Activated CD4-positive, alpha-beta T cell treated with anti-CD3 and anti-CD28 coated beads for 1 hour (primary cell): ENCODE measurements at regions not wholly inside any gene's neighbourhood (a gene's known extent, or its start where the extent isn't known, plus 50 kb on each side); places are given as distances from the start of the nearest gene placed in this dataset.

Experiments
- DNase-seq: peaks from one replicate; pipeline ENCODE4 v3.0.0-alpha.2; 2020

DNA sequence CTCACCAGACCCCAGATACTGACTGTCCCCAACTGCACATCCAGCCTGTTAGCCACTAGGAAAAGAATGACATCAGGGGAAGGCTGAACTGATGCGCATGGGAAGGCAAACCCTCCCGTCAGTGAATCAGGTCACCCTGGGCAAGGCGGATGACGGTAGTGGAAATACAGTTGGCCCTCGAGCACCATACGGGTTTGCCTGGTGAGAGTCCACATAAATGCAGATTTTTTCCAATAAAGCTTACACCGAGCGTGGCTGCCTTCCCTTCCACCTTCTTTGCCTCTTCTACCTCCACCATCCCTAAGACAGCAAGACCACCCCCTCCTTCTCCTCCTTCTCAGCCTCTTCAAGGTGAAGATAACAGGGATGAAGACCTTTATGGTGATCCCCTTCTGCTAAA lies 236.1 kb upstream of the TNRC6C start:
- DNase-seq: no peak

DNA sequence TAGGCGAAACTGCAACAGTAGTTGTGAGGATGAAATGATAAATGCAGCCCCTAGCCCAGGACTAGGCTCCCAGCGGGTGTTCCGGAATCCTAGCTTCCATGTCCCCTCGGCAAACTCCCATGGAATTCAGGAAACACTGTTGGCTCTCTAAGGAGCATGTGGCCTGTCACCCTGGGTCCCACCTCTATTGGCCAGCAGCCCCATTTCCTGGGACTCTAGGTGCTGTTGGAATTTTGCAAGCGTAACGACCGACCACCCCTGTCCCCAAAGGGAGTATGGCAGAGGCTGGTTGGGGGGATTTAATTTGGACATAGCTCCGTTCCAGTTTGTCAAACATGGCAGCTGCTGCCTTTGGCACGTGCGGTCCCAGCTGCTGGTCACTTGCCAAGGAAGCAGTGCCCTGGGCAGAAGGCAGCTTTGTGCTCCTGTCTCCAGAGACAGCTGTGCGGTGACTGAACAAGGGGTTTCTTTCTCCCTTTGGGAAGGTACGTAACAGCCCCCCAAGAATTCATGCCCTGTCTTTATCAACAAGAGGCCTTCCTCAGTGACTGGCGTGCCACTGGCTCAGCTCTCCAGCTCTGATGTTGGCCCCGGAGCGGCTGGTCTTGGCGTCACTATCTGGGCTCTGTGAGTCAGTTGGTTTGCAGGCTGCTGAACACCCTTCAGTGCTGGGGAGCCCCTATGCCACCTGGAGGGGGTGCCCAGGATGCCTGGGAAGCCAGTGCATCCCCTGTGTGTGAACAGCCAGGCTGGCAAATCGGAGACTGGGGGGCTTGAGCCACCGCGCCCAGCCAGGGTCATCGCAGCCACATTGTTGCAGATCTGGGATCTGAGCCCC lies 235.2 kb upstream of the TNRC6C start:
- no peak for DNase-seq

DNA sequence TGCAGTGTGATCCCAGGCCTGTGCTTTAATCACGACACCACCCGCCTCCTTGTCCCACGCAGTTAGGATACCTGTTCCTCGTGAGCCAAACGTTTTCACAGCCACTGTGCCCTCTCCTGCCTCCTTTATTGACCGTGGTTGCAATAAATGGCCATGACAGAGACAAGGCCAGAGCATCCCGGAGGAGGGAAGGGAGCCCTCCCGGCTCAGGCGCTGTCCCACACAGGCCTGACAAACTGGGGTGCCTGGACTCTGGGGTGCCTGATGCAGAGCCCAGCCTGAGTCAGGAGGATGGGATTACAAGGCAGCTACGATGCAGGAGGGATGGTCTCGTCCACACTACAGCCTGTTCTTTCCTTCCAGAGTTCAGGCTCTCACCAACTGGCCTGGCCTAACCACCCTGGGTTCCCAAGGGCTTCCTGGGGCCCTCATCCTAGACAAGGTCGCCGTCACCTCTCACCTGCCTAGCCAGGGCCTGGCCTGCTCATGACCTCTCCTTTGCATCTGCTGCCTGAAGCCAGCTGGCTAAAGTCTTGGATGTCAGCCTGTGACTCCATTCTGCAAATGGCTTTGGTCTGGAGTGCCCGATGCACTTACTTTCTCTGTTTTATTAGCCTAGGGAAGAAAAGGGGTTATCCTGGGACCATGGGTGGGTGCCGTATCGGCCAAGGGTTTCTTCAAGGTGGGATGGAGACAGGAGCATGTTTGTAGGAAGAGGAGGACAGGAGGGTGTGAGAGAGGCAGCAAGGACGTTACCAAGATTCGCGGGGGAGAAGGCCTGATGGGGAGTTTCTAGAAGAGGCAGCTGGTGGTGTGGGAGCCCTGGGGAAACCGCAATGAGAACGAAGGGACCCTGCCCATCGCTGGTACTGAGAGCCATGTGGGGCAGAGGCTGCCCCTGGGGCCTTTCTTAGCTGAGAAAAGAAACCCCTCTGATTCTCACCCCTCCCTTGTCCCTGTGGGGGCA lies 234.3 kb upstream of the TNRC6C start:
- no peak for DNase-seq

DNA sequence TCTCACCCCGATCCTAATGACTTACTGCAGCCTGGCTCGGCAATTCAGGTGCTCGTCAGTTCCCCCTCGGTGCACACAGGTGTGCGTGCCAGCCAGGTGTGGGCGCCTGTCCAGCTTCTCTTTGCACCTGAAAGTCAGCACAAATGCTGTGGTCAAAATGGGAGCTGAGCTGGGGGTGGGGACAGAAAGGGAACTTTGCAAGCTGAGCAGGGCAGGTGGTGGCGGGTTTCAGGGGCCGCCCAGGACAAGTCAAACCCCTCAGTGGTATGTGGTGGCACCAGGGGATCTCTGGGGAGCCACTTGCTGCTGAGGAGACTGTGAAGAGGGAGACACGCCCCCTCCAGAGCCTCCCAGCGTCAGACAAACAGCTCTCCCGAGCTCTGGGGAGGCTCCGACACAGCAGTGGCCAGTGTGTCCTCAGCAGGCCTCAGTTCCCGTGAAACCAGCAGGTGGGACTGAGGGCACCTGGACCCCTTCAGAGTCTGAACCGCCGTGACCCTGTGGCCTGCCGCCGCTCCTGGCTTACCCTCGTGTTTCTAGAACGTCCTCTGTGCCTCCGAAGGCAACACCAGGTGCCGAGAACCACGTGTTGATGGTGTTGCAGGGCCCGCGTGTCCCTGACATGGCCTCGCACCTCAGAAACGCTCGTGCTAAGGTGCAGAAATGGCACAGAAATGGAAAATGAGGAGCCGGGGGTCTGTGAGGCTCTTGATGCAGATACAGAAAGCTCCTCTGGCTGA lies 233.5 kb upstream of the TNRC6C start:
- DNase-seq: no peak

DNA sequence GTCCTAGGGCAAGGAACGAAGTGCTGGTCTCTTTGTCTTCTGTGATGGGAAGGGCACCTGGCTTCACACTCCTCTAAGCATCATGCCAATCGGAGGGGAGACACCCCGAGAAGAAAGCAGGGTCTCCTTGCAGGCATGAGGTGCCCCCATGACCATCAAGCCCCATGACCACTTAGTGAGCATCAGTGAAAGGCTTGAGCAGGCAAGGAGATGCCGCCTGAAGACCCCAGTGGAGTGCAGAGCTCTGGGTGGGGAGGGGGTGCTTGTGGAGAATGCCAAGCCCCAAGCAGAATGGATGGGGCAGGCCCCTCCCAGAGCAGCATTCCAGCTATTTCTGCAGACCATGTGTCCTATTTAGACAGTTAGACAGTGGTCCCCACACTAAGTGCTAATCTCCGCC lies 232.7 kb upstream of the TNRC6C start:
- DNase-seq: no peak

DNA sequence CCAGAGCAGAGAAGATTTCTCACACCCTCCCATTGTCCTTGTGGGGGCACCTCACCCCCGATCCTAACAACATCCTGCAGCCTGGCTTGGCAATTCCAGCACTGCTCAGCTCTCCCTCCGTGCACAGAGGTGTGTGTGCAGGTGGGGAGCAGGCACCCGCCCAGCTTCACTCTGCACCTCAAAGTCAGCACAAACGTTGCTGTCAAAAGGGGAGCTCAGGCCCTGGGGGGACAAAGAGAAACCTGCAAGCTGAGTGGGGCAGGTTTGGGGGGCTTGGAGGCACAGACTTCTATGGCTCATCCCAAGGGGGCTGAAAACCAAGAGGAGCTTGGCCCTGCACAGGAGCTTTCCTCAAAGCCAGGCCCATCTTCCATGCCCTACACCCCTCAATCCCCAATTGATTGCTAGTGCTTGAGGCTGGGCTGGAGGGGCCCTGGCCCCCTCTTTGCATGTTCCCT lies 231.9 kb upstream of the TNRC6C start:
- DNase-seq: no peak

DNA sequence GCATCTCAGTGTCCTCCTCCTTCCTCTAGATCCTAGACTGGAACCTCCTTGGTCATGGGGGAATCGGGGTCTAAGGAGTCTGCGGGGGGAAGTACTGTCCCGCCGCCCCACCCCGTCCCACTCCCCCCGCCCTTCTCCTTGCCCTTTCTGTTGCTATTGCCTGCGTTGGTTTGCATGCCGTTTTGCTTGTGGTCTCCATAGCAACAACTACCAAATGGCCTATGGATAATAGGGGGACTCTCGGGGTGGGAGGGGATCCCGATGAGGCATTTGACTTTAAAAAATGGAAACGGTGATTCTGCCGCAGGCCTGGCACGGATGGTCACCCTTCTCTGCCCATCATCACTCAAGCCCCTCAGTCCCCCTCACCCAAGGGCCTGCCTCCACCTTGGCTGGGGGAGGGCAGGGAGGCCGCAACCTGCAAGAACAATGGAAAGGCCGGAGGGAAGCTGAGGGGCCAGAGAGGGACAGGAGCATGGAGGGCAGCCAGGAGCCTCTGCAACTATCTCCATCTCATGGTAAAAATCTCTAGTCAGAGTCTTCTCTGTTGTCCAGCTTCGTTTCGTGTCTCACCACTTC lies 231.4 kb upstream of the TNRC6C start:
- no peak for DNase-seq

DNA sequence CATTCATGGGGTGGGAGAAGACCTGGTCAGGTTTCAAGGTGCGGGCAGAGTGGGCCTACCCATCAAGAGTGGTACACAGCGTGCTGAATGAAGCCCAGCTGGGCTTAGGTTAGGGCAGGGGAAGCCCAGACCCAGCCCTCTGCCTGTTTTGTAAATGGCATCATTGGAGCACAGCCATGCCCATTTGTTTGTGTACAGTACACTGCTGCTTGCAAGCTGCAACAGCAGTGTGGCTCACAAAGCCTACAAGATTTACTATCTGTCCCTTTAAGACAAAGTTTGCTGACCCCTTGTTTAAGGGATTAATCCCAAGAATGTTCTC lies 230.1 kb upstream of the TNRC6C start:
- no peak for DNase-seq

DNA sequence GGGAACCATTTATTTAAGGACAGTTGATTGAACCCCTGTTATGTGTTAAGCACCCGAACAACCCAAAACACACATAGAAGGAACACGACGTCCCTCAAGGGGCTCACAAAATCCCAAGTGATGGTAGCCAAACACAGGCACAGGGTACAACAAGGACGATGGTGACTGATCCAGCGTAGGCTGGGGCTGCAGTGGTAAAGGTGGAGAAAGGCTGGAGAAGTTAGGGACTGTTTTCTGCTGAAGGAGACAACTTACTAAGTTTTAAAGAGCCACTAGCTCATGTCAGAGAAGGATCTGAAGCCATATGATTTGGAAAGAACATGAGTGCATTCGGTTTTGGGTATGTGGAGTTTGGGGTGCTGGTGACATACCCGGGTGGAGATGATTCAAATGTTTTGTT lies 229.6 kb upstream of the TNRC6C start:
- DNase-seq: no peak

DNA sequence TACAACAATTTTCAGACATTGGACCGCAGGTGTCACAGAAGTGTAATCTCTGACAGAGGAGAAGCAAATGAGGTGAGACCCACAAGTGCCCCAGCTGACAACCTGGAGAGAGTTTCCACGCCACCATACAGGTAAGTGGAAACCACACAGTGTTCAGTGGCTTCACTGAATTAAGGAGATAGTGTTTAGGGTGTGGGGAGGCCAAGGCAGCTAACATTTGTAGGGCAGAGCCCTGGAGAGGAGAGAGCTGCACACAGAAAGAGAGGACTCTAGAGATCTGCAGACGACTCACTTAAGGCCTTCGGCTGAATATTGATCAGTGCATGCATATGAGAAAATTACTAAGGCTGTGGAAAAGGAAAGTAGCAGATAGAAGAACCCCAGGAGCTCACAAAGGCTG lies 228.9 kb upstream of the TNRC6C start:
- no peak for DNase-seq

DNA sequence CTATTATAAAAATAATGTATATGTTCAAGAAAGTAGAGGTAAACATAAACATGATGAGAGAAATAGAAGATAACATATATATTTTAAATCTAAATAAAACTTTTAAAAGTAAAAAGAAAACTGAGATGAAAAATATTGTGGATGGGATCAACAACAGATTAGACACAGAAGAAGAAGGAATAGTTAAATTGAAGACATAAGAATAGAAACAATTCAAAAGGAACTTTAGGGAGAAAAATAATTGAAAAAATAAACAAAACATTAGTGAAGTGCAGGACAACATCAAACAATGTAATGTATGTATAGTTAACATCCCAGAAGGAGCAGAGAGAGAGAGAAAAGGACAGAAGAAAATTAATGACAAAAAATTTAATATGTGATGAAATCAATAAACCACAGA lies 228.1 kb upstream of the TNRC6C start:
- DNase-seq: no peak

DNA sequence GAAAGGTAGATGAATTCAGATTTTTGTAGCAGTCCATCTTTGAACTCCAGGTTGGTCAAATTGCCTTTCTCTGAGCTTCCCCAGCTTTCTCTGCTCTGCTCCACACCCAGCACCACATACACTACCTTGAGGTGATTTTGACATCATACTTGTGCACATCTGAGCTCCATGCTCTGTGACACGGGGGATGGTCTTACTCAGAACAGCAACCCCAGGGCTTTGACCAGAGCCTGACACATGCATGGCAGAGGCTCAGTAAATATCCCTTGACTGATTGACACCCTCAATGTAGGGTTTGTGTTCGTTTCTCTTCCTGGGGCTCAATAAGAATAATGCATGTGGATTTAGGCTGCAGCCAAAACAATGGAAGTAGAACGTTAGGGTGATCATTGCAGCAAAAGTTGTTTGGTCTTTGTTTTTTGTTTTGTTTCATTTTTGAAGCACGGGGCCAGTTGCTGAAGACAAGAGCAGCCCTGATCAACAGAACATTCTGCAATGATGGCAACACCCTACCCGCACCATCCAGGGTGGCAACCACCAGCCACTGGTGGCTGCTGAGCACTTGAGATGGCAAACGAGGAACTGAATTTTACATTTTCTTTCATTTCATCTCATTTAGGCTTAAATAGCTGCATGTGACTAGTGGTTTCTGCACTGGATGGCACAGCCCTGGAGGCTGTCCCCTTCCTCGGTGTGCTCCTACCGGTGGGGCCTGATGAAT lies 224.8 kb upstream of the TNRC6C start:
- no peak for DNase-seq

DNA sequence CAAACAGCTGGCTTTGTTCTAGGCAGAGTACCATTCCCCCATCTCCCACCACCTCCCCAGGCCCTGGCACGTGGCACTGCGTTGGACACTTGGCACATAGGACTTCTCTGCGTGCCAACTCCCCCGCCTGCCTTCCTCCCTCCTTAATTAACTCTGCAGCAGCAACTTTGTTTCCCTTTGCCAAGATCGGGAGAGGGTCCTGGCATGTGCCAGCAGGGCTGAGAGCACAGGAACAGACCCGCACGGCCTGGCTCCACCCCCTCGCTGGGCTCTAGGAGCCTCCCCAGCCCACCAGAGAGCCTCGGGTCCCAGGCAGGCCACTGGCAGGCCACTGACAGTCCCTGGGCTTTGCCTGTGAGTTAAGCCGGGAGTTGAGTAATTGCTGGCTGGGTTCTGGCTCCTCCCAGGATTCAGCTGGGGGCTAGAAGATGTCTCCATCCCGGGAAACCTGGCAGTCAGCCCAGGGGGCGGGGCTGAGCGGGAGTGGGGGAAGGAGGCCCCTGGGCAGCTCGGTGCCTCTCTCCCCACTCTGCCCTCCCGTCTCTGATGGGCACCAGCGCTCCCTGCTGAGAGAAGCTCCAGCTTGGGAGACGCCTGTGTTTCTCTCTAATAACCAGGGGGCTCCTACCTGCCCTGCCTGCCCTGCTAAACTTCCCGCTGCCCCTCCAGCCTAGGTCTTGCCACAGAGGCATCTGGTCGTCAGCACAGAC lies 224.0 kb upstream of the TNRC6C start:
- no peak for DNase-seq

DNA sequence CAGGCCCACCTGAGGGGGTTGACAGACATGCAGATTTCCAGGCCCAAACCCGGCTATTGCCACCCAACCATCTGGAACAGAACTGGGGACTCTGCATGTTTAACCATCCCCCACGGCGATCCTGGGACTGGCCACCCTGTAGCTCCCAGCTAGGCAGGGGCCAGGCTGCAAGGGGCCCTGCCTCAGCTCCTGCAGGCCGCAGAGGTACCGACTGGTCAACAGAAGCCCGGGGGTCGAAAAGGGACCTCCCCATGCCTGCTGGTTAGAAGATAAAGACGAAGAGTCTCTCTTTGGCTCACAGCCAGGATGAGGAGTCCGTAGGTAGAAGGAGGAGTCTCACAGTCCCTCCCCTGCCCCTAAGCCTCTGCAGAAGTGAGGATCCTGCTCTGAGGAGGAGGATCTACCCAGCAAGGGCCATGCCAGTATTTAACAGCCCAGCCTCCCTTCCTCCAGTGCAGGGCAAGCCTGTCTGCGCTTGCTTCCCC lies 223.4 kb upstream of the TNRC6C start:
- no peak for DNase-seq

DNA sequence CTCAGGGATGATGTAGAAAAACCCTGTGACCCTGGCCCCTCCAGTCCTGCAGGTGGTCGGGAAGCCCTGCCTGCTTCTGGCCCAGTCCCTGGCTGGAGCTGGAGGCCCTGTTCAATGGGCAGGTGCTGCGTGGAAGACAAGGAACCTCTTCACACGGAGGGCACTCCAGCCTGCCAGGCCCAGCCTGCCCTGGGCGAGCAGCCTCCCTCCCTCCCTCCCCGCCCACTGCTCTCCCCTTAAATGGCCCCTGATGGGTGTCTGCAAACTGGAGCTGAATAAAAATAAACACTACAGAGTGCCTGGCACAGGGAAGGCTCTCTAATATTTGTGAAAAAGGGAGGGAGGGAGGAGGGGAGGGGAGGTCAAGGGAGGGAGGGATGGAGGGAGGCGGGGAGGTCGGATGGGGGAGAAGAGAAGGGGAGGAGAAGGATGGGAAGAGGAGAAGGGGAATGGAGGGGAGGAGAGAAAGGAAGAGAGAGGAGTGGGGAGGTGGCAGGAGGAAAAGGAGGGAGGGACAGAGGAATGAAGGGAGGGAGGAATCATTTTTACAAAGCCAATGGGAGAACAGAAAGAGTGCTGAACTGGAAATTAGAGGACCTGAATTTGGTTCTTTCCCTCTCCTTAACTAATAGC lies 222.8 kb upstream of the TNRC6C start:
- no peak for DNase-seq

DNA sequence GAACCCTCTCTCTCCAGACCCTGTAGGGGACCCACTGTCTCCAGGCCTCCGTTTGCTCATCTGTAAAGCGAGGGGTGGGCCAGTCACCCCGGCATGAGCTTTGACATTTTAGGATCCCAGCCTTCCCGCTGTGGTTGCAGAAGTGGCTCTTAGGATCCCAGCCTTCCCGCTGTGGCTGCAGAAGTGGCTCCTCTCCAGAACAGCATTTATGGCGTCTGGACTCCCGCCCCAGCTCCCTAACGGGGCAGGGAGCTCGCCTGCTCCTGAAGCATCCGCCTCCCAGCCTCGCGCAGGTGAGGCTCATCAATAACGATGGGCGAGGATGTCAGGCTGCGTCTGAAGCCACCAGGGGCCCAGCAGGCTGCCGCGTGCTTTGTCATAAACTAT lies 222.3 kb upstream of the TNRC6C start:
- no peak for DNase-seq

DNA sequence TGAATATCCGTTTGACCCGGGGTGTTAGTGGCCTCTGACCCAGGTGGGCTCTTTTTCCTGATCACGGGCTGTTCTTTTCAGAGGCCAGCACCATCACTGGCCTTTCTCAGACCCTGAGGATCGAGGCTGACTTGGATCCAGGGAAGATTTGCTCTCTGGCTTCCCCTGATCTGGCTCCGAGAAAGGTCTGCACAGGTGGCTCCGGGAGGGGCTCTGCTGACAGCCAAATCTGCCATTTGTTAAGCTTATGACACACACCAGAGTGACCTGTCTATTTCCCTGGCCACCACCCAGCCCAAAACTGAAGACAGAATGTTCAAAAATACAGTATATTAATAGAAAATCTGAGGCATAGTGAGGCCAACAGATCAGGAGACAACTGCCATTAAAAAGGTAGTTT lies 221.8 kb upstream of the TNRC6C start:
- DNase-seq: no peak

DNA sequence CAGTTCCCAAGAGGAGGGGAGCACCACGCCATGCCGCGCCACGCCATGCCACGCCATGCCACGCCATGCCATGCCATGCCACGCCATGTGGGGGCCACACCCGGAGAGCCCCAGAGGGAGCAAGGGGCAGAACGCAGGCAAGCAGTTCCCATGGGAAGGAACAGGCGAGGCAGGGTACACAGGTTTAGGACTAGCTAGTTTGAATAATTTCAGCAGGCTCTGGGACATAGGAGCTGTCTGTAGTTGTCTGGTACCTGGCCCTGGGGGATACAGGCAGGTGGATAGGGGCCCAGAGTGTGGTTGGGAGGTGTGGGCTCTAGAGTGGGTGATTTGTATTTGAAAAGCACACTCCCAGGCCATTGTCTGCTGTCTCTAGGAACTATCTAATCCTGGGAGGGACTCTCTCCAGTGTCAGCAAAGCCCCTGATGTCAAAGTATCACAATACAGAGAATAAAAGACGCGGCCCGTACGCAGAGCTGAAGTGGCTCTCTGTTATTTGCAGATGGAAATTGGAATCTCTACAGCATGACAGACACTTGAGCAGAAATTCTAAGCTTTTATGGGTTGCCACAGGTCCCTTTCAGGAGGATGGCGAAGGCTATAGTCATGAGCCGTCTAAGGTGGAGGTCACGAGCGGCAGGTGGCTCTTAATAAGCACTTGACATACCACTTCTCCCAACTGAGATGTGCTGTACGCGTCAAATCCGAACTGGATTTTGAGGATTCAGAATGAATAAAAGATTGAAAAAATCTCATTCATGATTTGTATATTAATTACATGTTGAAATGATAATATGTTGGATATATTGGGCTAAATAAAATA lies 220.8 kb upstream of the TNRC6C start:
- DNase-seq: no peak

DNA sequence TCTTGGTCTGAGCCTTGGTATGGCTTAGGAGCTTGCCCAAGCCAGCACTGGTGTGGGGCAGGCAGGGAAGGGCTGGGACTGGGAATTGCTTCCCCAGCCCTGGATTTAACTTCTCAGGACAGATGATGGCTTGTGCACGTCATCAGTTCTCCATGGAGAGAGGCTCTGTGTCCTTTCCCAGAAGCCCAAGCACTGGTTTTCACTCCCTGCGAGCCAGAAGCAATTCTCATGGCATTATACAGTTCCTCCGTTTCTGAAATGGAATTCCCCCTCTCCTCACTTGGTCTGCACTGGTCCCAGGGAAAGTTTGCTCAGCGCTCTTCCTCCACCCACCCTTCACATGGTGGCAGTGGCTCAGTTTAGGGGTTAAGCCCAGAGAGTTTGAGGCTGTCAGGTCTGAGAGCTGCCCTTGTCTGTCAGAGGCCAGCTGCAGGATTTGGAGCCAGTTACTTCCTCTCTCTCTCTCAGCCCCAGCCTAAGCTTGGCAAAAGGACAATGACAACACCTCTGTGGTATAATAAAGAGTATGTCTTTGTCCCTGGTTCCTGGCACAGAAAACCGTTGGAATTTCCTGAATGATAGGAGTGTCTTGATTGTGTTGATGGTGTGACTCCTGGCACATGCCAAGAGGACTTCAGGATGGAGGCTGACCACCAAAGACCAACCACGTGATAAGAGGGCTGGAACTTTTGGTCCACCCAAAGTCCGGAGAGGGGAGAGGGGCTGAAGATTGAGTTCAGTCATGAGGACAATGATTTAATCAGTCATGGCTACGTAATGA lies 219.6 kb upstream of the TNRC6C start:
- DNase-seq: no peak
